GM18517 (cell line): ENCODE measurements at regions not wholly inside any gene's neighbourhood (a gene's known extent, or its start where the extent isn't known, plus 50 kb on each side); places are given as distances from the start of the nearest gene placed in this dataset.
A peak's percentile ranks its signal among the peaks of the same experiment; 100 is the strongest.
"Not testable (repeated sequence)": the region's sequence is repeated elsewhere in the genome, so short reads cannot be mapped to it uniquely, and the experiment has no call there.

Source experiments
- ATAC-seq: cut with Tn5 transposase; IDR thresholded peaks from one replicate; pipeline ENCODE4 v1.9.1; 2021; ENCODE audit warnings: mild to moderate bottlenecking, moderate library complexity; ENCODE audit not compliant: unreplicated experiment

- no peak for ATAC-seq
Measured at GRCh38 chr5:108536321-108536720, 154.4 kb upstream of the FBXL17 start.

DNA sequence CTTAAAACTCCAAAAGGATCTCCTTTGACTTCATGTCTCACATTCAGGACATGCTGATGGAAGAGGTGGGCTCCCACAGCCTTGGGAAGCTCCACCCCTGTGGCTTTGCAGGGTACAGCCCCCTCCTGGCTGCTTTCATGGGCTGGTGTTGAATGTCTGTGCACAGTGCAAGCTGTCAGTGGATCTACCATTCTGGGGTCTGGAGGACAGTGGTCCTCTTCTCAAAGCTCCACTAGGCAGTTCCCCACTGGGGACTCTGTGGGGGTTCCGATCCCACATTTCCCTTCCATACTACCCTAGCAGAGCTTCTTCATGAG, 150.2 kb upstream of the FBXL17 start:
- ATAC-seq = not testable (repeated sequence)

DNA sequence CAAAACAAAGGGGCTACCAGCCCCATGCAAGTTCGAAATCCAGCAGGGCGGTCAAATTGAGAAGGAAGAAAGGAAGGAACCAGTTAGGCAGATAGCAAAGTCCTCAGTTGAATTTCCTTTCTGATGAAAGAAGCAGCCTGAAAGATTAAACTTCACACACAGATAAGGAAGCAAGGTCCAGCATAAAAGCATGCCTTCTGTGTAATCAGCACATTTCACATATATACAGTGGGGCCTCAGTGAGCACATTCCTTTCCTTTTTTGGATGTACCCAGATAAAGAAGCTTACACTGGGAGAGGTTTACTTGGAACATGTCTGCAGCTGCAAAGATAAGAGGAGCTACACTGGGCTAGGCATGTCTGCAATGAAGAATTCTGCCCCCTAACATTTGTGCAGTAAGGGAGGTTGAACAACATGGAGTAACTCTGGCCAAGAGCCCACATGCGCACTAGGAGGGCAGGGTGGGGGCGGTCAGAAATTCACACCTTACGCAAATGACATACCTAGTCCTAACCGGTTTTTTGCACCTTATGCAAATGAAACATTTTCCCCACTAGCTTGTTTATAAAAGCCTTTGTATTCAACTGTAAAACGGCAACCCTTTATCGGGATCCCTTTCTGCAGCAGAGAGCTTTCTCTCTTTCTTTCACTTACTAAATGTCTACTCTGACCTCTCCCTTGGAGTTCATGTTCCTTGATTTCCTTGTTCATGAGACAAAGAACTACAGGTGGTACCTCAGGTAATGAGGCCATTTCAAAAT, 149.7 kb upstream of the FBXL17 start:
- no peak for ATAC-seq

- no peak for ATAC-seq
Measured at GRCh38 chr5:108530706-108531105, 148.8 kb upstream of the FBXL17 start.

DNA sequence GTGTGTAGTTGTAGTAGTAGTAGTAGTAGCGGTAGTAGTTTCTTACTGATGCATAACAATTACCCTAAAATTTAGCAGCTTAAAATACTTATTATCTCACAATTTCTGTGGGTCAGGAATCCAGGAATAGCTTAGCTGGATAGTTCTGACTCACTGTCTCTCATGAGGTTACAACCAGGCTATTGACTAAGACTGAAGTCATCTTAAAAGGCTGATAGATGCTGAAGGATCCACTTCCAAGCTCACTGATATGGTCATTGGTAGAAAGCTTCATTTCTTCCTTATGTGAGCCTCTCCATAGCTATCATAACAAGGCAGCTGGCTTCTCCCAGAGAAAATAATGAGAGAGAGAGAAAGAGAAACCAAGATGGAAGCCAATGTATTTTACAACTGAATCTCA, 147.5 kb upstream of the FBXL17 start:
- no peak for ATAC-seq

DNA sequence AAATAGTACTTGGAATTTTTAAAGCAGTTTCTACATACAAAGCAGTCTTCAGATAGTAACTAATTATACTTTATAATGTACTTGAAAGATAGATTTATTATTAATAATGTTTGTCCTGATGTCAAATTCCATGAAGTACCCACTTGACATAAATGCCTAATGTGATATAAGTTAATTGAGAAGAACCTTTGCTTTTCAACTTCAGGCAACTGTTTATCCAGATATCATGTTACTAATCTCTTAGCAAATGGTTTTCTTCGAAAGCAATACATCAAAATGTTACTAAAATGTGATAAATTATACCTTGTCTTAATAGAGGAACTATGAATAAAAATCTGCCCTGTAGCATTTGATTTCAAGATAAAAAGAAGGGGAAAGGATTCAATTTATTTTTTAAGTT, 146.8 kb upstream of the FBXL17 start:
- no peak for ATAC-seq

GRCh38 chr5:108524564-108524963, 142.7 kb upstream of the FBXL17 start:
- ATAC-seq = no peak

DNA sequence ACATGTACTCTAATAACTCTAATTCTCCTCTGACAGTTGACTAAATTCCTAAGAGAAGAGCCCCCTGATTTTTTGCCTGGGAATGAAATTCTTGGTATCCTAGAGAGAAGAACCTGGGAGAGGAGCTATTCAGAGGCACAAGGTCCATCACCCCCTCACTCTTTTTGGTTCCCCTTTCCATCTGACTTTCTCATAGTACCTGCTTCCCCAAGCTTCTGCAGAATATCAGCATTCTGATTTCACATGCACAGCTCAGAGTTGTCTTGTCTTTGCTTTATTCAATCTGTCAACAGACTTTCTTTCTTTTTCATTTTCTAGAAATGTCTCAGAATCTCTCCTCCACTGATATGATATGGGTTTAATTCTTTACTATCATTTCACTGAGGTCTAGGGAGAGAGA, 141.5 kb upstream of the FBXL17 start:
- ATAC-seq = no peak

DNA sequence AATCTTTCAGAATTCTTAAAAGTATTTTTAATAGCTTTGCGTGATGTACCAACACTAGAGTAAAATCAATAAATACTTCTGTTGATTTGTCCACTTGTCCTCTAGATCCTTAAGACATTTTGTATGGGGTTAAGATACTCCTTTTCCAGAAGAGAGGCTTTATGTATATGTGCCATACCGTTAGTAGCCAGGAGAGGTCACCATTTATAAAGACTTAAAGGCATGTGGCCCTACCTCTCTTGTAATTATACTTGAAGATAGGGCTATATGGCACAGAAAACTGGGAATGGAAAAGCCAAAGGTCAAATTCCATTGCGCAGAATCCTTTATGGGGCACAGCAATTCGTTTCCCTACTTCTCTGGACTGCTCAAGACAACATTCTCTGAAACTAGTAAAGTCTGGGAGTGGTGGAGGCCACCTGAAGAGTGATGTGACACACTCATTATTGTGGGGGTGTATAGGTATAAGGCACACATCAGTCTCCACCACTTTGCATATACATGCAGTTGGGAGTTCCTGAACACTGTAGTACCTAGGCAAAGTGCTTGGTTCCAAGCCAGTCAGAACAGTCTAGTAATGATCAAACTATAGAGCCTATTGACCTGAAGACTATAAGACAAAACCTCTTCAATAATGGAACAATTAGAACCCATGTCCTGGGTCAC, 140.1 kb upstream of the FBXL17 start:
- peak; percentile 48 for ATAC-seq

DNA sequence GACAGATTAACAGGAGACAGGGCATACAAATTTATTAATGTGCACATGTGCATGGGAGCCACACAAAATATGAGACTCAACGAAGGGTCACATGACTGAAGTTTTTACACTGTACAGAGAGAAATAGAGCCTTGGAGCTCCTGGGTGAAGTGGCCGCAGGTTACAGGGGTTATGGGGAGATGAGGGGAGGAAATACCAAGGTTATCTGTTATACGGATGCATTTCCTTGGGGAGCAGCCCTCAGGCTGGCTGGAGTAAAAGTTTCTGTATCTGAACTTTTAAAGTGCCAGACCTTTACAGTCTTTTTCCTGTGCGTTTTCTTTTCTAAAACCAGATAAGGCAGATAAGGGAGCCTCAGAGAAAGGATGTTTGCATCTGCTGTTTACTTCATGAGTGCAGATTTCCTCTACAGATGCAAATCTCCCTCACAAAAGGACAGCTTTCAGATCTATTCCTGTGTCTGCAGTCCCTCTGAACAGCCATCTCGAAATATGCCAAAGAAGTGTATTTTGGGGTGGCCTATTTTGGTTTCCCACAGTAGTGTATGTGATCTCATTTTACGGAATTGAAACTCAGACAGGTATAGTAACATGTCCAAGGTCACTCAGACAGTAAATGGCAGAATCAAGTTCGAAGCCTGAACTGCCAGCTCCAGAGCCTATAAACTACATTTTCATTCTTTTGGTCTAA, 139.3 kb upstream of the FBXL17 start:
- ATAC-seq = peak; percentile 88

GRCh38 chr5:108516785-108517184, 134.9 kb upstream of the FBXL17 start:
- no peak for ATAC-seq

- no peak for ATAC-seq
Measured at GRCh38 chr5:108515517-108516105, 133.7 kb upstream of the FBXL17 start.

DNA sequence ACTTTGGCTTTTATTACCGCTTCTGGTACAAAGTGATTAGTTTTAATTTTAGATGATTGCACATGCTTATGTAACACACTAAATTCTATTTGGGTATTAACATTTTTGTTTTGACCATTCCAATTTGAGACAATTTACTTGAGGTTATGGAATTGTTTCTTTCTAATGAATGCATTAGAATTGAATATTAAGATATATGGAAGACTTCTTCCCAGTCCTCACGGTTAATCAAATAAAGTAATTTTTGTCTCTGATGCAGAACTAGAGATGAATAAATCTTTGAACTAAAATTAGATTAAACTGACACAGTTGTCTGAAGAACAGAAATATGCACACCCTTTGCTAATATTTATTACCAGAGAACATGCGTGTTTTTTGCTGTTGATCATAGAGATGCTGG, 127.1 kb upstream of the FBXL17 start:
- ATAC-seq = no peak

GRCh38 chr5:108507631-108508030, 125.7 kb upstream of the FBXL17 start:
- no peak for ATAC-seq

- ATAC-seq = no peak
Measured at GRCh38 chr5:108505608-108506007, 123.7 kb upstream of the FBXL17 start.

- ATAC-seq = no peak
Measured at GRCh38 chr5:108504974-108505373, 123.1 kb upstream of the FBXL17 start.

- no peak for ATAC-seq
Measured at GRCh38 chr5:108503986-108504385, 122.1 kb upstream of the FBXL17 start.

DNA sequence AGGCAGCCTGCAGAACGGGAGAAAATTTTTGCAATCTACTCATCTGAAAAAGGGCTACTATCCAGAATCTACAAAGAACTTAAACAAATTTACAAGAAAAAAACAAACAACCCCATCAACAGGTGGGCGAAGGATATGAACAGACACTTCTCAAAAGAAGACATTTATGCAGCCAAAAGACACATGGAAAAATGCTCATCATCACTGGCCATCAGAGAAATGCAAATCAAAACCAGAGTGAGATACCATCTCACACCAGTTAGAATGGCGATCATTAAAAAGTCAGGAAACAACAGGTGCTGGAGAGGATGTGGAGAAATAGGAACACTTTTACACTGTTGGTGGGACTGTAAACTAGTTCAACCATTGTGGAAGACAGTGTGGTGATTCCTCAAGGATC, 113.7 kb upstream of the FBXL17 start:
- ATAC-seq = not testable (repeated sequence)

DNA sequence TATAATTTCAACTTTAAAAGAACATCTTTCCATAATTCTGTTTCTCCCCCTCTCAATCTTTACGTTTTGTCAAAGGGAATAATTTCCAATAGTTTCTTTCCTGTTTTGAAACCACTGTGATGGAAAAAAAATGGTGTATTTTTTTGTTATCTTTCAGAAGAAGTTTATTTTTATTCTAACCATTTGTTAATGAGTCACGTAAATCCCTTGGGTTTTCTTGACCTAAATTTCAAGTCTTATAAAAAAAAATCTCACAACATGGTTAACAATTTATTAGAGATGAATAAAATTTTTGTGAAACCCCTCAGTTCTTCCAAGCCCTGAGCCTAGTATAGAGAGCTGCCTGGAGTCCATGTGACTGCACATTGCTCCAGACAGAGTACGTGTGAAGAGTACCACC, 106.1 kb upstream of the FBXL17 start:
- no peak for ATAC-seq

GRCh38 chr5:108484035-108484434, 102.1 kb upstream of the FBXL17 start:
- no peak for ATAC-seq

GRCh38 chr5:108481355-108481931, 99.5 kb upstream of the FBXL17 start:
- peak; percentile 57 for ATAC-seq
